Aorta (tissue), 5 donors: ENCODE measurements at regions not wholly inside any gene's neighbourhood (a gene's known extent, or its start where the extent isn't known, plus 50 kb on each side); places are given as distances from the start of the nearest gene placed in this dataset.

Experiments
- ATAC-seq: fragments of 200-7000 bp; cut with Tn5 transposase; one replicate; pipeline ENCODE4 v1.9.1; 2022; ENCODE audit warnings: moderate library complexity; ENCODE audit not compliant: low FRiP score
- DNase-seq, 2 donors: peaks; one replicate each; pipeline ENCODE4 v3.0.0-alpha.2; 2020
- H3K27ac ChIP-seq, 2 donors: one replicate each; pipeline ENCODE4 v1.5.1; 2013; ENCODE audit warnings: low read length in 2 of 2, mild to moderate bottlenecking in 2 of 2, moderate library complexity in 2 of 2, control low read depth in 1 of 2, inconsistent platforms in 1 of 2, low read depth in 1 of 2
- H3K27me3 ChIP-seq, 2 donors: one replicate each; pipeline ENCODE4 v1.6.1; 2013; ENCODE audit warnings: control low read depth in 1 of 2, low read length in 1 of 2, mild to moderate bottlenecking in 1 of 2, moderate library complexity in 1 of 2; ENCODE audit not compliant: insufficient read depth in 2 of 2, control insufficient read depth in 1 of 2
- H3K36me3 ChIP-seq, 2 donors: one replicate each; pipeline ENCODE4 v1.6.1; 2013; ENCODE audit warnings: control low read depth in 1 of 2, low read length in 1 of 2, mild to moderate bottlenecking in 1 of 2; ENCODE audit not compliant: insufficient read depth in 2 of 2, control insufficient read depth in 1 of 2
- H3K4me1 ChIP-seq, 2 donors: one replicate each; pipeline ENCODE4 v1.6.1; 2013; ENCODE audit warnings: low read length in 2 of 2, control low read depth in 1 of 2, mild to moderate bottlenecking in 1 of 2, moderate library complexity in 1 of 2; ENCODE audit not compliant: insufficient read depth in 2 of 2, control insufficient read depth in 1 of 2
- H3K4me3 ChIP-seq, 2 donors: one replicate each; pipeline ENCODE4 v1.5.1; 2013; ENCODE audit warnings: low read length in 2 of 2, control low read depth in 1 of 2, mild to moderate bottlenecking in 1 of 2
- H3K9me3 ChIP-seq: one replicate; pipeline ENCODE4 v1.6.1; 2013; ENCODE audit warnings: mild to moderate bottlenecking, low read length; ENCODE audit not compliant: control insufficient read depth
- WGBS, 2 donors: extraction: QIAGEN DNeasy Blood & Tissue Kit; methylation state at CpG; one replicate each; pipeline ENCODE4 v1.1.7; 2013; 5-methylcytosine and 5-hydroxymethylcytosine counted together
- intact Hi-C, 2 donors: fragments of 100-400 bp; cut with DNase I; formaldehyde crosslinking; loops; one replicate each; pipeline versions ENCODE4 v1.14.2 to v1.15.0; 2022
- donor health status: healthy with polysubstance abuse.
- donor health status: Bipolar disorder and iron deficiency.
- donor health status: DM: no; HTN: no; CAD: no.
- donor health status: DM: no; HTN: no; CAD: no.
- donor health status: DM: yes; HTN: yes; CAD: no.

- 64 to 71% methylated on average over 29 of the region's 29 CpGs for WGBS, 2 donors
- H3K27ac ChIP-seq, result no peak overlapping the region
- DNase-seq, result no peak
- no peaks in the 10 kb centered on the region for H3K4me1 ChIP-seq
- no peak overlapping the region for H3K4me3 ChIP-seq
- no peaks in the 10 kb centered on the region for H3K36me3 ChIP-seq
- no peak for ATAC-seq
- H3K9me3 ChIP-seq, result no peaks in the 10 kb centered on the region
- no peaks in the 10 kb centered on the region for H3K27me3 ChIP-seq
- intact Hi-C loops, result no loop called here
These were observed 265.5 kb downstream of the PARN start for GRCh38 chr16:14364386-14365199.

DNA sequence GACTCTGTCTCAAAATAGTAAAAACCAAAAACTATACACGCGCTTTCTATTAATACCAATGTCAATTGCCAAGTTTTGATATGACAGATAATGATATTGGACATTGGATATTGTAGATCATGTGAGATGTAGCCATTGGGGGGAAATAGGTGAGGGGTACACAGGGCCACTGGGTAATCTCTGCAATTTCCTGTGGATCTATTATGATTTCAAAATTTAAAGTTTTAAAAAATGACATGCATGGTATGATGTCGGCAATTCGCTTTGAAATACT, 266.0 kb downstream of the PARN start:
- no peak overlapping the region for H3K4me3 ChIP-seq
- intact Hi-C loops, result no loop called here
- ATAC-seq, result no peak
- no peaks in the 10 kb centered on the region for H3K4me1 ChIP-seq
- 46 to 61% methylated on average over 4 of the region's 4 CpGs for WGBS, 2 donors
- no peak for DNase-seq
- no peaks in the 10 kb centered on the region for H3K36me3 ChIP-seq
- H3K27me3 ChIP-seq, result no peaks in the 10 kb centered on the region
- H3K9me3 ChIP-seq, result no peaks in the 10 kb centered on the region
- no peak overlapping the region for H3K27ac ChIP-seq

DNA sequence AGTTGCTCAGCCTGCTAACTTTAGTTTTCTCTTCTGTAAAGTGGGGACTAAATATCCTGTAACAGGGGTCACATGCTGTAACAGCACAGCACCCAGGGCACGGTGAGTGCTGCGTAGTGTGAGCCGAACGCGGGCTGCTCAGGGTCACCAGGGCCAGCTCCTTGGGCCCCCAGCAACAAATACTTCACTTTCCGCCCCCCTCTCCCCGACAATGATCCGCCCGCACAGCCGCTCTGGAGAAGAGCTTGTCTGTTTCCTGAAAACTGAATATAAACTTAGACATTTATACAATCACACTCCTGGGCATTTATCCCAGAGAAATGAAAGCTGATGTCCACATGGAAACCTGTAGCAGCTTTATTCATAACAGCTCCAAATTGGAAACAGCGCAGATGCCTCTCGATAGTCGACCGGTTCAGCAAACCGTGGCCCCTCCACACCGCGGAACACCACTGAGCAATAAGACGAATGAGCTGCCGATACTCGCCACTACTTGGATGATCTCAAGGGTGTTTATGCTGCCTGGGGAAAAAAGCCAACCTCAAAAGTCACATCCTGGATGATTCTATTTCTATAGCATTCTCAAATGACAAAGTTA, 267.2 kb downstream of the PARN start:
- ATAC-seq (no peak), DNase-seq (no peak)
- 56 to 64% methylated on average over 20 of the region's 20 CpGs for WGBS, 2 donors
- no peaks in the 10 kb centered on the region for H3K27me3 ChIP-seq
- H3K27ac ChIP-seq, result no peak overlapping the region
- no peaks in the 10 kb centered on the region for H3K4me1 ChIP-seq
- H3K36me3 ChIP-seq, result no peaks in the 10 kb centered on the region
- intact Hi-C loops, result no loop called here
- no peak overlapping the region for H3K4me3 ChIP-seq
- no peaks in the 10 kb centered on the region for H3K9me3 ChIP-seq

DNA sequence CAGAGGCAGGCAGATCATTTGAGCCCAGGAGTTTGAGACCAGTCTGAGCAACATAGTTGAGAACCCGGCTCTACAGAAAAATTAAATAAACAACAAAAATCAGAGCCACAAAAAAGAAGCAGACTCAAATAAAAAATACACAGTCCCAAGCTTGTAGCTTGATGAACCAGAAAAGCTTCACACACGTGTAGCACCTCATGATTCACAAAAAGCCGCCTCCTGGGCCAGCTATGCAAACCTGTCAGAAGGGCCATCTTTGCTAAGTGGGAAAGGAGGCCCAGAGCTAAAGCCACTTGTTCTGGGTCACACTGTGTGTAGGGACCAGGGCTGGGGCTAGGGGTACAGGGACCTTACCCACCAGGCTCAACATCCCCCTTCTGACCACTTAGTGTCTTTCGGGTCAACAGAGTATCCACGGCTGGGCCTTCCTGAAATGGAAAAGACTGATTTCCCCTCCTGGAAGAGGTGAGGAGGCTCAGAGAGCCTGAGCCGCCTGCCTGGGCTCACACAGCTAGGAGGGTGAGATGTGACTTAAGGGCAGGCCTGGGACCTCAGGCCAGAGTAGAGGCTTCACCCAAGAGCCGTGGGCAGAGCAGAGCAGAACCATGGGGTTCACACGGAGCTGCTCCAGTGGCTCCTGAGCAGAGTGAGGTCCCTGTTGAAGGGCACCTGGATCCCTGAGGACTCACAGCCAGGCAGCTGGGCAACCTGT, 269.6 kb downstream of the PARN start:
- no peaks in the 10 kb centered on the region for H3K27me3 ChIP-seq
- DNase-seq, result no peak
- no peak for ATAC-seq
- H3K4me1 ChIP-seq, result no peaks in the 10 kb centered on the region
- intact Hi-C loops, result no loop called here
- 90% methylated on average over 8 of the region's 8 CpGs for whole genome bisulfite sequencing, 2 donors
- no peak overlapping the region for H3K4me3 ChIP-seq
- no peaks in the 10 kb centered on the region for H3K36me3 ChIP-seq
- no peaks in the 10 kb centered on the region for H3K9me3 ChIP-seq
- no peak overlapping the region for H3K27ac ChIP-seq

DNA sequence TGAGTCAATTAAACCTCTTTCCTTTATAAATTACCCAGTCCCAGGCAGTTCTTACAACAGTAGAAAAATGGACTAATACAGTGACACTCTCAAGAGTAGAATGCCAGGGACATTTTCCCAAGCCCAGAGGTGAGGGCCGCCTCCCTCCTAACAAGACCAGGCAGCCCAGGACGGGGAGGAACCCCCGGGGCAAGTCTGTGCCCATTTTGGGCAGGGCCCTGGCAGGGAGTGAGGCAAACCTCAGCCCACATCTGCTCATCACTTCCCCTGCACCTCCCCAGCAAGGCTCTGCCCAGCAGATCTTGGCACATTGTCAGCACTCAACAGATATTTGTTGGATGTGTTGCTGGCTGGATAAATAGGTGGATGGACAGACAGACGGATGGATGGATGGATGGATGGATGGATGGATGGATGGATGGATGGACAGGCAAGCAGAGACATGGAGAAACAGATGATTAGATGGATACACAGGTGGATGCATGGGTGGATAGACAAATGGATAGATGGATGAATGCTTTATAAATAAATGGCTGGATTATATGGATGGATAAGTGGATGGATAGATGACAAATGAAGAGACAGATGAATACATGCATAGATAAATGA, 271.3 kb downstream of the PARN start:
- Histone ChIP-seq H3K27me3 (no peaks in the 10 kb centered on the region), H3K27ac (no peak overlapping the region), H3K36me3 (no peaks in the 10 kb centered on the region), H3K4me1 (no peaks in the 10 kb centered on the region), H3K9me3 (no peaks in the 10 kb centered on the region), H3K4me3 (no peak overlapping the region)
- DNase-seq (no peak), ATAC-seq (no peak)
- intact Hi-C loops, result no loop called here
- WGBS, 2 donors, result 70 to 78% methylated on average over 4 of the region's 4 CpGs

DNA sequence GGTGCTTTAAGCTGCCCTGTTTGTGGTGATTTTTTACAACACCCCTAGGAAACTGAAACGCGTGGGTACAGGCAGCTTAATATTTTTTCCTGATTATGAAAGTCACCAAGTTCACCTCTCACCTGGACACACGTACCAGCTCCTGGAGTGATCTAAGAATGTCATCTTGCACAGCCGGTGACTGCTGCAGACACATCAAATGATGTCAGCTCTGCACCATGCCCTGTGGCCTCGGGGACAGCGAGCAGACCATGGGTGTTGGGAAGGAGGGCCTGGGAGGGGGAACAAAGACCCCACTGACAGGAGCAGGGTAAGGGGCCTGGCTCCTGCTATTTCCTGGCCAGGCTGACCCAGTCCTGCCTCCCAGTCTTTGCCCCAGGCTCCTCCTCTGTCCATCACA, 272.7 kb downstream of the PARN start:
- Histone ChIP-seq H3K27ac (no peak overlapping the region), H3K9me3 (no peaks in the 10 kb centered on the region), H3K4me3 (no peak overlapping the region), H3K36me3 (no peaks in the 10 kb centered on the region), H3K27me3 (no peaks in the 10 kb centered on the region), H3K4me1 (no peaks in the 10 kb centered on the region)
- ATAC-seq (no peak), DNase-seq (no peak)
- 95% methylated on average over 6 of the region's 6 CpGs for WGBS, 2 donors
- intact Hi-C loops, result no loop called here

DNA sequence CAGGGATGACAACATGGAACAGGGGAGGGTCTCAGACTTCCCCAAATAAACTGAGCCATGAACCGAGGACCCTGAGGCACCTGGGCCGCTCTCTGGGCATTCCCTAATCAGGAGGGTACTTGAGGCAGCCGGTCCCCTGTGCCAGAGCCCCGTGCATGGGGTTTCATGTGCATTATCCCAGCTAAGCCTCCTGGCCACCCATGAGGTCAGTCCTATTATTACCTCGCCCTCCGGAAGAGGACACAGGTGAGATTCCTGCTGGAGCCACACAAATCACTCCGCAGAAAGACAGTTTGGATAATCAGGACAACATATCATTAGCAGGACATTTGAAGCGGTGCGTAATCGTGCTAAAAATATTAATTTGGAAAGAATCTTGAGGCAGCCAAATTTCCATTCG, 274.0 kb downstream of the PARN start:
- no peaks in the 10 kb centered on the region for H3K4me1 ChIP-seq
- ATAC-seq (no peak), DNase-seq (no peak)
- intact Hi-C loops, result no loop called here
- H3K27ac ChIP-seq, result no peak overlapping the region
- H3K4me3 ChIP-seq, result no peak overlapping the region
- H3K9me3 ChIP-seq, result no peaks in the 10 kb centered on the region
- H3K36me3 ChIP-seq, result no peaks in the 10 kb centered on the region
- no peaks in the 10 kb centered on the region for H3K27me3 ChIP-seq
- WGBS, 2 donors, result 88 to 89% methylated on average over 11 of the region's 11 CpGs

DNA sequence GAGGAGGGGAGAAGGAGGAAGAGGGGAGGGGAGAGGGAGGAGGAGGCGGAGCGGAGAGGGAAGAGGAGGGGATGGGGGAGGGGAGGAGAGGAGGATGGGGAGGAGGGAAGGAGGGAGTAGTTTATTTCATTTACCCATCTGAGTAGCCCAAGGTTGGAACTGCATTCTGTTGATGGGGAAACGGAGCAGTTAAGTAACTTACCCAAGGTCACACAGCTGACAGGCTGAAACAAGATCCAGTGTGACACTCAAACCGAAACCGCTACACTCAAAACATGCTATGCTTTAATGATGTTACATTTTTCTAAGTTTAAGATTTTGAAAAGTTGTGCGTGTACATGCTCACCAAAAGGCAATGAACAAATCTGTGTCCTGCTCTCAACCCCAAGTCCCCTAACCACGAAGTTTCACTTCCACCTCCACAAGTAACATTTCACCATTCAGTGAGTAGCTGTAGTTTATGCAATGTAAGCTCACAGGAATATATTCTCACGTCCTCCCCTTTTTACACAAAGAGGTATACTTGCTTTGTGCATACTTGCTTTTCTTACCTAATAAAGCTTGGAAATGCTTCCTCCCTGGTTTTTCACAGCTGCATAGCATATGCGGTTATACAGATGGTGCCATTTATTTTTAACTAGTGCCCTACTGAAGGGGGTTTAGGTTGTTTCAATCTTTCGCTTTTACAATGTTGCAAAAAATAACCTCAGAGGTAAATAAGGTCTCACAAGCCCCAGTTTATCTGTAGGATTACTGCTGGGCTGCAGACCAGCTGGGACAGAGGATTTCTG, 275.3 kb downstream of the PARN start:
- DNase-seq, result no peak
- intact Hi-C loops, result no loop called here
- Histone ChIP-seq H3K36me3 (no peaks in the 10 kb centered on the region), H3K27me3 (no peaks in the 10 kb centered on the region), H3K27ac (no peak overlapping the region), H3K4me1 (no peaks in the 10 kb centered on the region), H3K4me3 (no peak overlapping the region), H3K9me3 (no peaks in the 10 kb centered on the region)
- no peak for ATAC-seq
- WGBS, 2 donors, result 63 to 69% methylated on average over 10 of the region's 10 CpGs
